Stimulated activated CD4-positive, alpha-beta T cell treated with anti-CD3 and anti-CD28 coated beads, TNF-alpha, amount 100 ng/mL, for 24 hours (primary cell): ENCODE measurements at regions not wholly inside any gene's neighbourhood (a gene's known extent, or its start where the extent isn't known, plus 50 kb on each side); places are given as distances from the start of the nearest gene placed in this dataset.

Experiments used
- DNase-seq, 3 experiments: peaks; one replicate each; pipeline ENCODE4 v3.0.0-alpha.2; 2020; ENCODE audit warnings: low read depth in 3 of 3

- no peak for DNase-seq
Observed at GRCh38 chr13:24081387-24081786, 79.1 kb upstream of the SPATA13 start.

- DNase-seq = no peak
Observed at GRCh38 chr13:24083141-24083540, 77.4 kb upstream of the SPATA13 start.

GRCh38 chr13:24083722-24084421 is 76.6 kb upstream of the SPATA13 start:
- DNase-seq = no peak

- no peak for DNase-seq
Observed at GRCh38 chr13:24085662-24086061, 74.9 kb upstream of the SPATA13 start.

- no peak for DNase-seq
Observed at GRCh38 chr13:24086642-24087041, 73.9 kb upstream of the SPATA13 start.

GRCh38 chr13:24087605-24088225 is 72.8 kb upstream of the SPATA13 start:
- DNase-seq = no peak

GRCh38 chr13:24090049-24090448 is 70.5 kb upstream of the SPATA13 start:
- no peak for DNase-seq

GRCh38 chr13:24091080-24091479 is 69.4 kb upstream of the SPATA13 start:
- no peak for DNase-seq

GRCh38 chr13:24092108-24092507 is 68.4 kb upstream of the SPATA13 start:
- DNase-seq = no peak

GRCh38 chr13:24093047-24093446 is 67.5 kb upstream of the SPATA13 start:
- no peak for DNase-seq

- DNase-seq = no peak
Observed at GRCh38 chr13:24096659-24097058, 63.9 kb upstream of the SPATA13 start.

- DNase-seq = peak; percentile 16 to 47 (median 23)
Observed at GRCh38 chr13:24097064-24097463, 63.5 kb upstream of the SPATA13 start.

GRCh38 chr13:24097667-24098066 is 62.9 kb upstream of the SPATA13 start:
- DNase-seq = peak in 1 of 3 experiments; percentile 39

- DNase-seq = no peak
Observed at GRCh38 chr13:24099490-24099889, 61.0 kb upstream of the SPATA13 start.

GRCh38 chr13:24100188-24100587 is 60.3 kb upstream of the SPATA13 start:
- DNase-seq = no peak

- DNase-seq = no peak
Observed at GRCh38 chr13:24103782-24104372, 56.6 kb upstream of the SPATA13 start.

- DNase-seq = no peak
Observed at GRCh38 chr13:24104723-24105122, 55.8 kb upstream of the SPATA13 start.

GRCh38 chr13:24106429-24106828 is 54.1 kb upstream of the SPATA13 start:
- DNase-seq = no peak

GRCh38 chr13:24107955-24108614 is 52.4 kb upstream of the SPATA13 start:
- no peak for DNase-seq

- DNase-seq = no peak
Observed at GRCh38 chr13:24108615-24108965, 51.9 kb upstream of the SPATA13 start.

- no peak for DNase-seq
Observed at GRCh38 chr13:24110011-24110410, 50.5 kb upstream of the SPATA13 start.
